A673 (cell line): ENCODE measurements at regions not wholly inside any gene's neighbourhood (a gene's known extent, or its start where the extent isn't known, plus 50 kb on each side); places are given as distances from the start of the nearest gene placed in this dataset.

ENCODE experiments used
- EZH2 ChIP-seq: fragments of 200-600 bp; sonication (generic); IDR thresholded peaks from 2 replicates; pipeline ENCODE4 v1.6.1; 2017; ENCODE audit warnings: borderline replicate concordance, low read depth, mild to moderate bottlenecking, mixed read lengths, antibody characterized with exemption, low read length; ENCODE audit not compliant: poor library complexity, severe bottlenecking
- TF ChIP-seq, protein P1 (sequence below): fragments of 300-800, 200-600 bp; sonication (generic); conservative IDR thresholded peaks from 2 replicates; pipeline ENCODE4 v1.5.1; 2017; ENCODE audit warnings: low read depth, mild to moderate bottlenecking, antibody characterized with exemption, low read length, moderate library complexity, mixed read lengths

DNA sequence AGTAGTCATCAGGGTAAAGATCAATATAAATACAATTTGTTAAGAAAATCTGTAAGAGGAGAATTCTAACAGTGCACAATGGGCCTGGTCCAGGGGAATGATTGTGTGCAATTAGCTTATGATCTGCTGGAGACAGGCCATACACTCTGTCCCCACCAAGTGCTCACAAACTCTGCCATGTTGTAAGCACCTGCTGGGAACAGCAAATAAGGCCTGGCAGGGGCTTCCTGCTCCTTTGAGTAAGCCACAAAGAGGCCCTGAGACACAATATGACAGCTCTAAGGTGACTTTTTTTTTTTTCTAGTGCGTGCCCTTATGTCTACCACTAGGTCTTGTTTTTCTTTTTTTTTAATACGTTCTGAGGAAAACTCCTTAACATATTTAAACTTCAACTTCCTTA is 866.3 kb upstream of the PCDH7 start:
- TF ChIP-seq, protein P1, sequence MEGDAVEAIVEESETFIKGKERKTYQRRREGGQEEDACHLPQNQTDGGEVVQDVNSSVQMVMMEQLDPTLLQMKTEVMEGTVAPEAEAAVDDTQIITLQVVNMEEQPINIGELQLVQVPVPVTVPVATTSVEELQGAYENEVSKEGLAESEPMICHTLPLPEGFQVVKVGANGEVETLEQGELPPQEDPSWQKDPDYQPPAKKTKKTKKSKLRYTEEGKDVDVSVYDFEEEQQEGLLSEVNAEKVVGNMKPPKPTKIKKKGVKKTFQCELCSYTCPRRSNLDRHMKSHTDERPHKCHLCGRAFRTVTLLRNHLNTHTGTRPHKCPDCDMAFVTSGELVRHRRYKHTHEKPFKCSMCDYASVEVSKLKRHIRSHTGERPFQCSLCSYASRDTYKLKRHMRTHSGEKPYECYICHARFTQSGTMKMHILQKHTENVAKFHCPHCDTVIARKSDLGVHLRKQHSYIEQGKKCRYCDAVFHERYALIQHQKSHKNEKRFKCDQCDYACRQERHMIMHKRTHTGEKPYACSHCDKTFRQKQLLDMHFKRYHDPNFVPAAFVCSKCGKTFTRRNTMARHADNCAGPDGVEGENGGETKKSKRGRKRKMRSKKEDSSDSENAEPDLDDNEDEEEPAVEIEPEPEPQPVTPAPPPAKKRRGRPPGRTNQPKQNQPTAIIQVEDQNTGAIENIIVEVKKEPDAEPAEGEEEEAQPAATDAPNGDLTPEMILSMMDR: no peak
- TF ChIP-seq EZH2: no peak
